ENCODE measurements at regions not wholly inside any gene's neighbourhood (a gene's known extent, or its start where the extent isn't known, plus 50 kb on each side); places are given as distances from the start of the nearest gene placed in this dataset.
"Not testable (repeated sequence)": the region's sequence is repeated elsewhere in the genome, so short reads cannot be mapped to it uniquely, and the experiment has no call there.

- TF ChIP-seq, protein P1, sequence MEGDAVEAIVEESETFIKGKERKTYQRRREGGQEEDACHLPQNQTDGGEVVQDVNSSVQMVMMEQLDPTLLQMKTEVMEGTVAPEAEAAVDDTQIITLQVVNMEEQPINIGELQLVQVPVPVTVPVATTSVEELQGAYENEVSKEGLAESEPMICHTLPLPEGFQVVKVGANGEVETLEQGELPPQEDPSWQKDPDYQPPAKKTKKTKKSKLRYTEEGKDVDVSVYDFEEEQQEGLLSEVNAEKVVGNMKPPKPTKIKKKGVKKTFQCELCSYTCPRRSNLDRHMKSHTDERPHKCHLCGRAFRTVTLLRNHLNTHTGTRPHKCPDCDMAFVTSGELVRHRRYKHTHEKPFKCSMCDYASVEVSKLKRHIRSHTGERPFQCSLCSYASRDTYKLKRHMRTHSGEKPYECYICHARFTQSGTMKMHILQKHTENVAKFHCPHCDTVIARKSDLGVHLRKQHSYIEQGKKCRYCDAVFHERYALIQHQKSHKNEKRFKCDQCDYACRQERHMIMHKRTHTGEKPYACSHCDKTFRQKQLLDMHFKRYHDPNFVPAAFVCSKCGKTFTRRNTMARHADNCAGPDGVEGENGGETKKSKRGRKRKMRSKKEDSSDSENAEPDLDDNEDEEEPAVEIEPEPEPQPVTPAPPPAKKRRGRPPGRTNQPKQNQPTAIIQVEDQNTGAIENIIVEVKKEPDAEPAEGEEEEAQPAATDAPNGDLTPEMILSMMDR (IDR thresholded peaks at IDR 0.05; ENCODE audit: unreplicated experiment): no peak
- ChIA-PET CTCF (interaction anchor here (0.6 to 1.1 kb wide), 4 partner anchors 14 to 669 kb away, joined by 3 to 4 read pairs (median 3); no protein-coding TSS in a partner anchor), POLR2A (no interaction called here)
- Mint-ChIP-seq H3K36me3 (ENCODE audit: insufficient read depth, unreplicated experiment) (no peaks in the 10 kb centered on the region), H3K9me3 (ENCODE audit: unreplicated experiment) (peaks cover 10% of the 10 kb centered on the region), H3K4me1 (ENCODE audit: insufficient read depth, unreplicated experiment) (no peaks in the 10 kb centered on the region), H3K27ac (ENCODE audit: low read depth, unreplicated experiment) (no peak overlapping the region), H3K27me3 (ENCODE audit: insufficient read depth, unreplicated experiment) (no peaks in the 10 kb centered on the region), H3K4me3 (ENCODE audit: unreplicated experiment) (no peak overlapping the region)
- DNase-seq (ENCODE audit: unreplicated experiment): no peak
- intact Hi-C loops (cut with micrococcal nuclease): no loop called here
- BruUV-seq (replicated peaks): no TSS peak
Measured at GRCh38 chr13:81012031-81012430, 671.1 kb upstream of the SPRY2 start.

DNA sequence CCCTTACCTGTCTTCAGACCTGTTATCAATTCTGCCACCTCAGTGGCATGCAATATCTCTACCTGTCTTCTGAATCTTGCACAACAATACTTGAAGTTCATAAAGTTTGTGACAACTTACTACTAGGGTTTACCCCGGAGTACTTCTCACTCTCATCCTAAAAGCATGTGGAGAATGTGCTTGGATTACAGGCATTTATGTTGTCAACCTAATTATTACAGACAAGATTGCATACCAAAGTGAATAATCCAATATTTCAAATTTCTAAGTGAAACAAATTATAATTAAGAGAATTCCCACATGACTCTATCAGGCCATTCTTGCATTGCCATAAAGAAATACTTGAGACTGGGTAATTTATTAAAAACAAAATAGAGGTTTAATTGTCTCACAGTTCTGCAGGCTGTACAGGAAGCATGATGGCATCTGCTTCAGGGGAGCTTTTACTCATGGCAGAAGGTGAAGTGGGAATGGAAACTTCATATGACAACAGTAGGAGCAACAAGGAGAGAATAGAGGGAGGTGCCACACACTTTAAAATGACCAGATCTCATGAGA, 661.0 kb upstream of the SPRY2 start:
- CTCF ChIA-PET: no interaction called here

GRCh38 chr13:80998603-80999002, 657.7 kb upstream of the SPRY2 start:
- intact Hi-C loops (cut with micrococcal nuclease); H3K36me3 Mint-ChIP-seq (ENCODE audit: insufficient read depth, unreplicated experiment); H3K27me3 Mint-ChIP-seq (ENCODE audit: insufficient read depth, unreplicated experiment); BruUV-seq (replicated peaks); POLR2A ChIA-PET; H3K4me3 Mint-ChIP-seq (ENCODE audit: unreplicated experiment); DNase-seq (ENCODE audit: unreplicated experiment); H3K27ac Mint-ChIP-seq (ENCODE audit: low read depth, unreplicated experiment); H3K9me3 Mint-ChIP-seq (ENCODE audit: unreplicated experiment); H3K4me1 Mint-ChIP-seq (ENCODE audit: insufficient read depth, unreplicated experiment): not testable (repeated sequence)
- CTCF ChIA-PET: interaction anchor here (1.3 kb wide), 1 partner anchor 21 kb away, joined by 3 read pairs; no protein-coding TSS in a partner anchor

More for the DNA sequence above, 661.0 kb upstream of the SPRY2 start:
- DNase-seq (ENCODE audit: unreplicated experiment): no peak
- H3K27ac Mint-ChIP-seq (ENCODE audit: low read depth, unreplicated experiment): no peak overlapping the region
- H3K27me3 Mint-ChIP-seq (ENCODE audit: insufficient read depth, unreplicated experiment): no peaks in the 10 kb centered on the region
- no TSS peak for BruUV-seq (replicated peaks)
- TF ChIP-seq, protein P1 (IDR thresholded peaks at IDR 0.05; ENCODE audit: unreplicated experiment): no peak
- intact Hi-C loops (cut with micrococcal nuclease): no loop called here
- no peak overlapping the region for H3K4me3 Mint-ChIP-seq (ENCODE audit: unreplicated experiment)
- H3K36me3 Mint-ChIP-seq (ENCODE audit: insufficient read depth, unreplicated experiment): no peaks in the 10 kb centered on the region
- no peaks in the 10 kb centered on the region for H3K4me1 Mint-ChIP-seq (ENCODE audit: insufficient read depth, unreplicated experiment)
- H3K9me3 Mint-ChIP-seq (ENCODE audit: unreplicated experiment): peaks cover 8% of the 10 kb centered on the region
- POLR2A ChIA-PET: no interaction called here

GRCh38 chr13:80989747-80990146, 648.8 kb upstream of the SPRY2 start:
- no TSS peak for BruUV-seq (replicated peaks)
- CTCF ChIA-PET: interaction anchor here (0.7 to 1.2 kb wide), 2 partner anchors 19 to 28 kb away, joined by 3 to 5 read pairs; no protein-coding TSS in a partner anchor
- TF ChIP-seq, protein P1 (IDR thresholded peaks at IDR 0.05; ENCODE audit: unreplicated experiment): no peak
- H3K4me1 Mint-ChIP-seq (ENCODE audit: insufficient read depth, unreplicated experiment): no peaks in the 10 kb centered on the region
- H3K4me3 Mint-ChIP-seq (ENCODE audit: unreplicated experiment): no peak overlapping the region
- intact Hi-C loops (cut with micrococcal nuclease): no loop called here
- no peak for DNase-seq (ENCODE audit: unreplicated experiment)
- H3K9me3 Mint-ChIP-seq (ENCODE audit: unreplicated experiment): peaks cover 13% of the 10 kb centered on the region
- no peaks in the 10 kb centered on the region for H3K36me3 Mint-ChIP-seq (ENCODE audit: insufficient read depth, unreplicated experiment)
- no peaks in the 10 kb centered on the region for H3K27me3 Mint-ChIP-seq (ENCODE audit: insufficient read depth, unreplicated experiment)
- no peak overlapping the region for H3K27ac Mint-ChIP-seq (ENCODE audit: low read depth, unreplicated experiment)
- POLR2A ChIA-PET: no interaction called here
